Breast epithelium (tissue), 4 donors: ENCODE measurements at regions not wholly inside any gene's neighbourhood (a gene's known extent, or its start where the extent isn't known, plus 50 kb on each side); places are given as distances from the start of the nearest gene placed in this dataset.

Experiments used
- DNase-seq, 2 donors: peaks; one replicate each; pipeline ENCODE4 v3.0.0-alpha.2; 2019; ENCODE audit warnings: low spot score in 2 of 2
- H3K27ac ChIP-seq, 2 donors: fragments of 200-600 bp; sonication (generic) in 1 of 2; one replicate each; pipeline ENCODE4 v1.5.1; 2016 to 2019; ENCODE audit warnings: mild to moderate bottlenecking in 1 of 2
- H3K27me3 ChIP-seq, 2 donors: fragments of 200-600 bp; sonication (generic) in 1 of 2; one replicate each; pipeline versions ENCODE4 v1.5.1 to v1.6.0; 2017 to 2019; ENCODE audit warnings: control low read depth in 1 of 2, mild to moderate bottlenecking in 1 of 2
- H3K36me3 ChIP-seq: fragments of 200-600 bp; one replicate; pipeline ENCODE4 v1.5.1; 2019
- H3K4me1 ChIP-seq, 2 donors: fragments of 200-600 bp; sonication (generic); one replicate each; pipeline ENCODE4 v1.5.1; 2016 to 2019; ENCODE audit warnings: control low read depth in 1 of 2
- H3K4me3 ChIP-seq, 3 donors: fragments of 200-600 bp; sonication (generic); 1 replicate in 2 of 3; 2 replicates in 1 of 3; pipeline ENCODE4 v1.5.1; 2016 to 2019; ENCODE audit warnings: mild to moderate bottlenecking in 3 of 3, moderate library complexity in 2 of 3
- H3K9me3 ChIP-seq, 2 donors: fragments of 200-600 bp; sonication (generic) in 1 of 2; one replicate each; pipeline ENCODE4 v1.5.1; 2016 to 2019; ENCODE audit warnings: control low read depth in 1 of 2
- CTCF ChIP-seq, 3 donors: fragments of 450-650 bp; IDR thresholded peaks; one replicate each; pipeline ENCODE4 v1.5.1; 2016 to 2017; ENCODE audit warnings: antibody characterized with exemption in 3 of 3, mild to moderate bottlenecking in 3 of 3, moderate library complexity in 3 of 3
- POLR2A ChIP-seq: fragments of 450-650 bp; IDR thresholded peaks from one replicate; pipeline ENCODE4 v1.6.1; 2016; ENCODE audit warnings: antibody characterized with exemption, mild to moderate bottlenecking, moderate library complexity
- POLR2AphosphoS5 ChIP-seq, 3 donors: sonication (generic); formaldehyde crosslinking; IDR thresholded peaks; one replicate each; pipeline ENCODE4 v1.6.1; 2017; ENCODE audit warnings: antibody characterized with exemption in 3 of 3
- intact Hi-C: fragments of 100-400 bp; cut with DNase I; formaldehyde crosslinking; loops from one replicate; pipeline ENCODE4 v1.15.1; 2023; ENCODE audit warnings: low total_unique reads

- Histone ChIP-seq H3K27ac (no peak overlapping the region), H3K4me3 (no peak overlapping the region), H3K9me3 (no peaks in the 10 kb centered on the region), H3K4me1 (no peaks in the 10 kb centered on the region), H3K36me3 (no peaks in the 10 kb centered on the region), H3K27me3 (no peaks in the 10 kb centered on the region)
- TF ChIP-seq POLR2A (no peak), POLR2AphosphoS5 (IDR thresholded peaks at IDR 0.05) (no peak), CTCF (IDR thresholded peaks at IDR 0.05) (no peak)
- no peak for DNase-seq
- intact Hi-C loops = no loop called here
These were observed 121.5 kb downstream of the PSMG1 start for GRCh38 chr21:39061766-39062165.

GRCh38 chr21:39060485-39061083, 122.7 kb downstream of the PSMG1 start:
- TF ChIP-seq POLR2AphosphoS5 (IDR thresholded peaks at IDR 0.05) (no peak), POLR2A (no peak), CTCF (IDR thresholded peaks at IDR 0.05) (no peak)
- no peak for DNase-seq
- Histone ChIP-seq H3K4me3 (no peak overlapping the region), H3K27ac (no peak overlapping the region), H3K36me3 (no peaks in the 10 kb centered on the region), H3K27me3 (no peaks in the 10 kb centered on the region), H3K4me1 (no peaks in the 10 kb centered on the region), H3K9me3 (no peaks in the 10 kb centered on the region)
- intact Hi-C loops = no loop called here

GRCh38 chr21:39057121-39057520, 126.1 kb downstream of the PSMG1 start:
- H3K9me3 ChIP-seq = no peaks in the 10 kb centered on the region
- intact Hi-C loops = no loop called here
- H3K27me3 ChIP-seq = no peaks in the 10 kb centered on the region
- TF ChIP-seq POLR2AphosphoS5 (IDR thresholded peaks at IDR 0.05) (no peak), POLR2A (no peak), CTCF (IDR thresholded peaks at IDR 0.05) (no peak)
- H3K4me1 ChIP-seq = peaks cover 0 to 3% of the 10 kb centered on the region in 2 donors
- no peak overlapping the region for H3K27ac ChIP-seq
- H3K4me3 ChIP-seq = no peak overlapping the region
- H3K36me3 ChIP-seq = no peaks in the 10 kb centered on the region
- no peak for DNase-seq

GRCh38 chr21:39056636-39057035, 126.6 kb downstream of the PSMG1 start:
- H3K27me3 ChIP-seq = no peaks in the 10 kb centered on the region
- intact Hi-C loops = no loop called here
- no peaks in the 10 kb centered on the region for H3K9me3 ChIP-seq
- no peak for DNase-seq
- H3K27ac ChIP-seq = no peak overlapping the region
- no peaks in the 10 kb centered on the region for H3K36me3 ChIP-seq
- TF ChIP-seq CTCF (IDR thresholded peaks at IDR 0.05) (no peak), POLR2A (no peak), POLR2AphosphoS5 (IDR thresholded peaks at IDR 0.05) (no peak)
- H3K4me1 ChIP-seq = peaks cover 0 to 3% of the 10 kb centered on the region in 2 donors
- H3K4me3 ChIP-seq = no peak overlapping the region

GRCh38 chr21:39055167-39055767, 128.0 kb downstream of the PSMG1 start:
- Histone ChIP-seq H3K4me3 (no peak overlapping the region), H3K27me3 (no peaks in the 10 kb centered on the region), H3K4me1 (peaks cover 0 to 3% of the 10 kb centered on the region in 2 donors), H3K9me3 (no peaks in the 10 kb centered on the region), H3K36me3 (no peaks in the 10 kb centered on the region), H3K27ac (peak overlapping the region in 1 of 2 donors; percentile 82)
- no peak for DNase-seq
- TF ChIP-seq CTCF (IDR thresholded peaks at IDR 0.05) = no peak
- peak in 1 of 3 donors; percentile 16 for TF ChIP-seq POLR2AphosphoS5 (IDR thresholded peaks at IDR 0.05)
- intact Hi-C loops = no loop called here
